ENCODE measurements at regions not wholly inside any gene's neighbourhood (a gene's known extent, or its start where the extent isn't known, plus 50 kb on each side); places are given as distances from the start of the nearest gene placed in this dataset.

- Histone ChIP-seq H3K27ac (ENCODE audit: insufficient read depth, low read length) (no peak overlapping the region), H3K9me3 (ENCODE audit: control insufficient read depth, insufficient read depth, low read depth, low read length) (no peaks in the 10 kb centered on the region), H3K36me3 (ENCODE audit: control insufficient read depth, insufficient read depth, low read length) (no peaks in the 10 kb centered on the region), H2AFZ (ENCODE audit: low read length) (no peak overlapping the region), H3K4me1 (ENCODE audit: control insufficient read depth, extremely low read depth, insufficient read depth, low read length) (no peaks in the 10 kb centered on the region), H3K27me3 (ENCODE audit: control insufficient read depth, insufficient read depth, low read length) (no peaks in the 10 kb centered on the region), H3K4me2 (ENCODE audit: extremely low read depth, insufficient read depth, low read length) (no peak overlapping the region), H3K79me2 (ENCODE audit: control insufficient read depth, insufficient read depth, low read length) (no peaks in the 10 kb centered on the region), H3K4me3 (replicated peaks in 1 of 4; ENCODE audit: control extremely low read depth in 1 of 4, insufficient read depth in 1 of 4, low read depth in 3 of 4, low read length in 4 of 4) (no peak overlapping the region), H4K20me1 (ENCODE audit: control insufficient read depth, extremely low read depth, insufficient read depth, low read length) (no peaks in the 10 kb centered on the region), H3K9ac (ENCODE audit: insufficient read depth, low read length) (no peak overlapping the region)
- TF ChIP-seq CTCF (conservative IDR thresholded peaks at IDR 0.05 in 1 of 2, IDR thresholded peaks at IDR 0.05 in 1 of 2; ENCODE audit: low read depth in 1 of 2, low read length in 2 of 2): no peak
- no peak for TF ChIP-seq EZH2 (IDR thresholded peaks at IDR 0.05; ENCODE audit: low read length, missing control alignments)
- no peak for DNase-seq (ENCODE audit: low read depth in 2 of 2)
Observed at GRCh38 chr1:112040891-112041740, 51.6 kb upstream of the KCND3 start.

- H3K9me3 ChIP-seq (ENCODE audit: control insufficient read depth, insufficient read depth, low read depth, low read length): no peaks in the 10 kb centered on the region
- TF ChIP-seq EZH2 (IDR thresholded peaks at IDR 0.05; ENCODE audit: low read length, missing control alignments) (no peak), CTCF (conservative IDR thresholded peaks at IDR 0.05 in 1 of 2, IDR thresholded peaks at IDR 0.05 in 1 of 2; ENCODE audit: low read depth in 1 of 2, low read length in 2 of 2) (no peak)
- no peak for DNase-seq (ENCODE audit: low read depth in 2 of 2)
- H3K79me2 ChIP-seq (ENCODE audit: control insufficient read depth, insufficient read depth, low read length): no peaks in the 10 kb centered on the region
- H3K4me2 ChIP-seq (ENCODE audit: extremely low read depth, insufficient read depth, low read length): no peak overlapping the region
- no peak overlapping the region for H2AFZ ChIP-seq (ENCODE audit: low read length)
- H3K4me3 ChIP-seq (replicated peaks in 1 of 4; ENCODE audit: control extremely low read depth in 1 of 4, insufficient read depth in 1 of 4, low read depth in 3 of 4, low read length in 4 of 4): no peak overlapping the region
- no peak overlapping the region for H3K27ac ChIP-seq (ENCODE audit: insufficient read depth, low read length)
- H3K4me1 ChIP-seq (ENCODE audit: control insufficient read depth, extremely low read depth, insufficient read depth, low read length): no peaks in the 10 kb centered on the region
- no peaks in the 10 kb centered on the region for H4K20me1 ChIP-seq (ENCODE audit: control insufficient read depth, extremely low read depth, insufficient read depth, low read length)
- no peaks in the 10 kb centered on the region for H3K36me3 ChIP-seq (ENCODE audit: control insufficient read depth, insufficient read depth, low read length)
- H3K9ac ChIP-seq (ENCODE audit: insufficient read depth, low read length): no peak overlapping the region
- no peaks in the 10 kb centered on the region for H3K27me3 ChIP-seq (ENCODE audit: control insufficient read depth, insufficient read depth, low read length)
Observed at GRCh38 chr1:112043901-112044300, 54.4 kb upstream of the KCND3 start.

GRCh38 chr1:112044745-112045144, 55.3 kb upstream of the KCND3 start:
- H3K27me3 ChIP-seq (ENCODE audit: control insufficient read depth, insufficient read depth, low read length): no peaks in the 10 kb centered on the region
- H3K36me3 ChIP-seq (ENCODE audit: control insufficient read depth, insufficient read depth, low read length): no peaks in the 10 kb centered on the region
- no peaks in the 10 kb centered on the region for H3K79me2 ChIP-seq (ENCODE audit: control insufficient read depth, insufficient read depth, low read length)
- H3K4me3 ChIP-seq (replicated peaks in 1 of 4; ENCODE audit: control extremely low read depth in 1 of 4, insufficient read depth in 1 of 4, low read depth in 3 of 4, low read length in 4 of 4): no peak overlapping the region
- H3K9ac ChIP-seq (ENCODE audit: insufficient read depth, low read length): no peak overlapping the region
- no peak for DNase-seq (ENCODE audit: low read depth in 2 of 2)
- no peak overlapping the region for H3K4me2 ChIP-seq (ENCODE audit: extremely low read depth, insufficient read depth, low read length)
- H4K20me1 ChIP-seq (ENCODE audit: control insufficient read depth, extremely low read depth, insufficient read depth, low read length): no peaks in the 10 kb centered on the region
- H3K9me3 ChIP-seq (ENCODE audit: control insufficient read depth, insufficient read depth, low read depth, low read length): no peaks in the 10 kb centered on the region
- no peaks in the 10 kb centered on the region for H3K4me1 ChIP-seq (ENCODE audit: control insufficient read depth, extremely low read depth, insufficient read depth, low read length)
- no peak overlapping the region for H2AFZ ChIP-seq (ENCODE audit: low read length)
- no peak overlapping the region for H3K27ac ChIP-seq (ENCODE audit: insufficient read depth, low read length)
- TF ChIP-seq CTCF (conservative IDR thresholded peaks at IDR 0.05 in 1 of 2, IDR thresholded peaks at IDR 0.05 in 1 of 2; ENCODE audit: low read depth in 1 of 2, low read length in 2 of 2) (no peak), EZH2 (IDR thresholded peaks at IDR 0.05; ENCODE audit: low read length, missing control alignments) (no peak)

Measured in fibroblast of lung (primary cell).